GM23338 (cell line): ENCODE measurements at regions not wholly inside any gene's neighbourhood (a gene's known extent, or its start where the extent isn't known, plus 50 kb on each side); places are given as distances from the start of the nearest gene placed in this dataset.

Experiments used
- ATAC-seq: fragments of 200-7000 bp; cut with Tn5 transposase; 3 replicates; pipeline ENCODE4 v1.9.1; 2020
- DNase-seq: peaks from one replicate; pipeline ENCODE4 v3.0.0-alpha.2; 2015; ENCODE audit warnings: low spot score
- H2AFZ ChIP-seq: fragments of 200-600 bp; sonication (generic); 2 replicates; pipeline ENCODE4 v1.8.0; 2016; ENCODE audit warnings: antibody characterized with exemption, mild to moderate bottlenecking, moderate library complexity
- H3F3A ChIP-seq: fragments of 200-600 bp; sonication (generic); replicated peaks from 2 replicates; pipeline ENCODE4 v1.8.0; 2017; ENCODE audit warnings: antibody characterized with exemption, mixed run types, low read depth
- H3K27ac ChIP-seq: fragments of 200-600 bp; sonication (generic); 2 replicates; pipeline ENCODE4 v1.6.1; 2016; ENCODE audit warnings: low read depth
- H3K27me3 ChIP-seq: fragments of 200-600 bp; sonication (generic); 2 replicates; pipeline ENCODE4 v1.8.0; 2016; ENCODE audit warnings: mild to moderate bottlenecking, mixed run types, moderate library complexity; ENCODE audit not compliant: insufficient read depth
- H3K36me3 ChIP-seq: fragments of 200-600 bp; sonication (generic); 2 replicates; pipeline ENCODE4 v1.8.0; 2016; ENCODE audit warnings: mild to moderate bottlenecking; ENCODE audit not compliant: insufficient read depth
- H3K4me1 ChIP-seq: fragments of 200-600 bp; sonication (generic); 2 replicates; pipeline ENCODE4 v1.8.0; 2016; ENCODE audit warnings: mild to moderate bottlenecking, moderate library complexity; ENCODE audit not compliant: insufficient read depth
- H3K4me2 ChIP-seq: fragments of 200-600 bp; sonication (generic); 2 replicates; pipeline ENCODE4 v1.7.1; 2017; ENCODE audit warnings: mixed run types
- H3K4me3 ChIP-seq: fragments of 200-600 bp; sonication (generic); 2 replicates; pipeline ENCODE4 v1.6.1; 2016; ENCODE audit warnings: mixed run types
- H3K79me2 ChIP-seq: fragments of 200-600 bp; sonication (generic); replicated peaks from 2 replicates; pipeline ENCODE4 v1.8.0; 2017; ENCODE audit warnings: mild to moderate bottlenecking; ENCODE audit not compliant: insufficient read depth
- H3K9me2 ChIP-seq: fragments of 200-600 bp; sonication (generic); 2 replicates; pipeline ENCODE4 v1.8.0; 2017; ENCODE audit not compliant: insufficient read depth
- H4K20me1 ChIP-seq: fragments of 200-600 bp; sonication (generic); replicated peaks from 2 replicates; pipeline ENCODE4 v1.8.0; 2017; ENCODE audit warnings: mild to moderate bottlenecking; ENCODE audit not compliant: insufficient read depth
- H3K27ac Mint-ChIP-seq: 2 replicates; pipeline ENCODE4 v1.8.0; 2020; ENCODE audit warnings: inconsistent platforms, mild to moderate bottlenecking, moderate library complexity, mixed read lengths
- H3K27me3 Mint-ChIP-seq: 3 replicates; pipeline ENCODE4 v1.8.0; 2022; ENCODE audit warnings: low read depth, mild to moderate bottlenecking, moderate library complexity, mixed read lengths, inconsistent platforms; ENCODE audit not compliant: insufficient read depth, poor library complexity
- H3K36me3 Mint-ChIP-seq: 3 replicates; pipeline ENCODE4 v1.8.0; 2021; ENCODE audit warnings: low read depth, mild to moderate bottlenecking, inconsistent platforms, moderate library complexity, mixed read lengths
- H3K4me1 Mint-ChIP-seq: 3 replicates; pipeline ENCODE4 v1.8.0; 2020; ENCODE audit warnings: mild to moderate bottlenecking, inconsistent platforms, mixed read lengths
- H3K4me3 Mint-ChIP-seq: 3 replicates; pipeline ENCODE4 v1.8.0; 2021; ENCODE audit warnings: moderate library complexity, mild to moderate bottlenecking, inconsistent platforms, mixed read lengths
- H3K9me3 Mint-ChIP-seq: 3 replicates; pipeline ENCODE4 v1.8.0; 2020; ENCODE audit warnings: moderate library complexity, mild to moderate bottlenecking, inconsistent platforms, mixed read lengths
- CREB1 ChIP-seq: fragments of 250-450 bp; sonication (Bioruptor Pico); IDR thresholded peaks from 2 replicates; pipeline ENCODE4 v1.5.0; 2020; ENCODE audit warnings: low read depth, mild to moderate bottlenecking, moderate library complexity
- CTCF ChIP-seq, 2 experiments: fragments of 200-600 bp in 1 of 2; sonication (generic) in 1 of 2; conservative IDR thresholded peaks; 2 replicates each; pipeline versions ENCODE4 v1.5.1 to v1.6.1; 2016 to 2017; ENCODE audit warnings: antibody characterized with exemption in 2 of 2, low read depth in 2 of 2, mild to moderate bottlenecking in 2 of 2, moderate library complexity in 1 of 2
- EZH2 ChIP-seq: fragments of 200-600 bp; sonication (generic); IDR thresholded peaks from one replicate; pipeline ENCODE4 v1.8.0; 2017; ENCODE audit warnings: antibody characterized with exemption, mild to moderate bottlenecking, low read depth; ENCODE audit not compliant: unreplicated experiment
- EZH2phosphoT487 ChIP-seq: fragments of 200-600 bp; sonication (generic); IDR thresholded peaks from one replicate; pipeline ENCODE4 v1.8.1; 2018; ENCODE audit warnings: antibody characterized with exemption; ENCODE audit not compliant: unreplicated experiment
- JUNB ChIP-seq: IDR thresholded peaks from one replicate; pipeline ENCODE4 v1.6.1; 2016; ENCODE audit warnings: antibody characterized with exemption; ENCODE audit not compliant: unreplicated experiment
- NANOG ChIP-seq: IDR thresholded peaks from 2 replicates; pipeline ENCODE4 v1.6.1; 2016; ENCODE audit warnings: antibody characterized with exemption, borderline replicate concordance
- POLR2AphosphoS5 ChIP-seq: IDR thresholded peaks from 2 replicates; pipeline ENCODE4 v1.6.1; 2016; ENCODE audit warnings: antibody characterized with exemption, low read depth
- REST ChIP-seq: IDR thresholded peaks from one replicate; pipeline ENCODE4 v1.6.1; 2018; ENCODE audit warnings: antibody characterized with exemption; ENCODE audit not compliant: unreplicated experiment
- STAT1 ChIP-seq: IDR thresholded peaks from one replicate; pipeline ENCODE4 v1.6.1; 2016; ENCODE audit warnings: antibody characterized with exemption; ENCODE audit not compliant: unreplicated experiment
- ZNF114 ChIP-seq: fragments of 250-450 bp; sonication (Bioruptor Pico); IDR thresholded peaks from 2 replicates; pipeline ENCODE4 v1.5.0; 2020; ENCODE audit warnings: mild to moderate bottlenecking, moderate library complexity
- ZNF331 ChIP-seq: fragments of 250-450 bp; sonication (Bioruptor Pico); IDR thresholded peaks from 2 replicates; pipeline ENCODE4 v1.5.0; 2020; ENCODE audit warnings: low read depth, mild to moderate bottlenecking, moderate library complexity
- ZNF462 ChIP-seq: fragments of 250-450 bp; sonication (Bioruptor Pico); IDR thresholded peaks from 2 replicates; pipeline ENCODE4 v1.5.0; 2020; ENCODE audit warnings: mild to moderate bottlenecking, moderate library complexity
- TF ChIP-seq, protein P1 (sequence below): IDR thresholded peaks from 2 replicates; pipeline ENCODE4 v1.6.1; 2016; ENCODE audit warnings: antibody characterized with exemption

- Histone ChIP-seq H4K20me1 (no peaks in the 10 kb centered on the region), H3K79me2 (no peaks in the 10 kb centered on the region), H3F3A (no peaks in the 10 kb centered on the region), H3K4me1 (no peaks in the 10 kb centered on the region), H3K27ac (no peak overlapping the region), H3K9me2 (no peaks in the 10 kb centered on the region; the same call in 1 of the 2 replicates), H2AFZ (no peak overlapping the region), H3K4me3 (no peak overlapping the region), H3K36me3 (no peaks in the 10 kb centered on the region), H3K4me2 (no peak overlapping the region), H3K27me3 (no peaks in the 10 kb centered on the region)
- Mint-ChIP-seq H3K4me3 (no peak overlapping the region), H3K27me3 (no peaks in the 10 kb centered on the region), H3K36me3 (no peaks in the 10 kb centered on the region), H3K27ac (no peak overlapping the region), H3K4me1 (no peaks in the 10 kb centered on the region; the same call in 2 of the 3 replicates), H3K9me3 (no peaks in the 10 kb centered on the region)
- ATAC-seq (no peak), DNase-seq (no peak)
- TF ChIP-seq ZNF331 (CRISPR knock-in tag), result no peak
- TF ChIP-seq EZH2, result no peak
- no peak for TF ChIP-seq POLR2AphosphoS5
- no peak for TF ChIP-seq ZNF462 (CRISPR knock-in tag)
- TF ChIP-seq CREB1 (CRISPR knock-in tag), result no peak
- TF ChIP-seq NANOG, result no peak
- TF ChIP-seq ZNF114 (CRISPR knock-in tag), result no peak
- TF ChIP-seq JUNB, result no peak
- no peak for TF ChIP-seq REST
- no peak for TF ChIP-seq STAT1
- no peak for TF ChIP-seq CTCF (conservative IDR thresholded peaks at IDR 0.05; ENCODE audit: low read depth in 2 of 2)
- no peak for TF ChIP-seq EZH2phosphoT487
- TF ChIP-seq, protein P1, sequence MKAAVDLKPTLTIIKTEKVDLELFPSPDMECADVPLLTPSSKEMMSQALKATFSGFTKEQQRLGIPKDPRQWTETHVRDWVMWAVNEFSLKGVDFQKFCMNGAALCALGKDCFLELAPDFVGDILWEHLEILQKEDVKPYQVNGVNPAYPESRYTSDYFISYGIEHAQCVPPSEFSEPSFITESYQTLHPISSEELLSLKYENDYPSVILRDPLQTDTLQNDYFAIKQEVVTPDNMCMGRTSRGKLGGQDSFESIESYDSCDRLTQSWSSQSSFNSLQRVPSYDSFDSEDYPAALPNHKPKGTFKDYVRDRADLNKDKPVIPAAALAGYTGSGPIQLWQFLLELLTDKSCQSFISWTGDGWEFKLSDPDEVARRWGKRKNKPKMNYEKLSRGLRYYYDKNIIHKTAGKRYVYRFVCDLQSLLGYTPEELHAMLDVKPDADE, result no peak
Observed at GRCh38 chr9:22343218-22343611, 103.4 kb upstream of the DMRTA1 start.
